ENCODE measurements at regions not wholly inside any gene's neighbourhood (a gene's known extent, or its start where the extent isn't known, plus 50 kb on each side); places are given as distances from the start of the nearest gene placed in this dataset.

DNA sequence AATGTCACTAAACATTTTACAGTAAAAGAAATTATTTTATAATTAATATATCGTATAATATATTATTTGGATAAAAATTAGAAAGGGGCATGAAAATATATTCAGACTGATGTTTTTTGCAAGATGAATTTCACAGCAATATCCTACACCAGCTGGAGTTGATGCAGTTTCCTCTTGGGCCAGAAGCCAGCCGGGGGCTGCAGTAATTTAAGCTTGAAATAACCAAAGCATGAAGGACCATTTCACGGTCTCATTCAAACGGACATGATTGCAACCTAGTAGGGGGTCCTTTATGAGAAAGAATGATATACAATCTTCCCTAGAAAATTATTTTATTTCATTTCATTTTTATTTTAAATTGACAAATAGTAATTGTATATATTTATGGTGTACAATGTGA, 797.2 kb upstream of the PCDH9 start:
- TF ChIP-seq, protein P1, sequence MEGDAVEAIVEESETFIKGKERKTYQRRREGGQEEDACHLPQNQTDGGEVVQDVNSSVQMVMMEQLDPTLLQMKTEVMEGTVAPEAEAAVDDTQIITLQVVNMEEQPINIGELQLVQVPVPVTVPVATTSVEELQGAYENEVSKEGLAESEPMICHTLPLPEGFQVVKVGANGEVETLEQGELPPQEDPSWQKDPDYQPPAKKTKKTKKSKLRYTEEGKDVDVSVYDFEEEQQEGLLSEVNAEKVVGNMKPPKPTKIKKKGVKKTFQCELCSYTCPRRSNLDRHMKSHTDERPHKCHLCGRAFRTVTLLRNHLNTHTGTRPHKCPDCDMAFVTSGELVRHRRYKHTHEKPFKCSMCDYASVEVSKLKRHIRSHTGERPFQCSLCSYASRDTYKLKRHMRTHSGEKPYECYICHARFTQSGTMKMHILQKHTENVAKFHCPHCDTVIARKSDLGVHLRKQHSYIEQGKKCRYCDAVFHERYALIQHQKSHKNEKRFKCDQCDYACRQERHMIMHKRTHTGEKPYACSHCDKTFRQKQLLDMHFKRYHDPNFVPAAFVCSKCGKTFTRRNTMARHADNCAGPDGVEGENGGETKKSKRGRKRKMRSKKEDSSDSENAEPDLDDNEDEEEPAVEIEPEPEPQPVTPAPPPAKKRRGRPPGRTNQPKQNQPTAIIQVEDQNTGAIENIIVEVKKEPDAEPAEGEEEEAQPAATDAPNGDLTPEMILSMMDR (IDR thresholded peaks at IDR 0.05), result no peak
- TF ChIP-seq RNF2 (IDR thresholded peaks at IDR 0.05; ENCODE audit: borderline replicate concordance, low read depth), result no peak
- TF ChIP-seq RFX5 (IDR thresholded peaks at IDR 0.05), result no peak
- TF ChIP-seq JUN (IDR thresholded peaks at IDR 0.05), result no peak
- no peak for TF ChIP-seq KDM5A (IDR thresholded peaks at IDR 0.05)
- TF ChIP-seq, protein P2, sequence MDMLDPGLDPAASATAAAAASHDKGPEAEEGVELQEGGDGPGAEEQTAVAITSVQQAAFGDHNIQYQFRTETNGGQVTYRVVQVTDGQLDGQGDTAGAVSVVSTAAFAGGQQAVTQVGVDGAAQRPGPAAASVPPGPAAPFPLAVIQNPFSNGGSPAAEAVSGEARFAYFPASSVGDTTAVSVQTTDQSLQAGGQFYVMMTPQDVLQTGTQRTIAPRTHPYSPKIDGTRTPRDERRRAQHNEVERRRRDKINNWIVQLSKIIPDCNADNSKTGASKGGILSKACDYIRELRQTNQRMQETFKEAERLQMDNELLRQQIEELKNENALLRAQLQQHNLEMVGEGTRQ (IDR thresholded peaks at IDR 0.05), result no peak
- no peak for TF ChIP-seq RAD21 (conservative IDR thresholded peaks at IDR 0.05 in 1 of 2, IDR thresholded peaks at IDR 0.05 in 1 of 2)
- TF ChIP-seq NR3C1 (IDR thresholded peaks at IDR 0.05), result no peak
- TF ChIP-seq, protein P3, sequence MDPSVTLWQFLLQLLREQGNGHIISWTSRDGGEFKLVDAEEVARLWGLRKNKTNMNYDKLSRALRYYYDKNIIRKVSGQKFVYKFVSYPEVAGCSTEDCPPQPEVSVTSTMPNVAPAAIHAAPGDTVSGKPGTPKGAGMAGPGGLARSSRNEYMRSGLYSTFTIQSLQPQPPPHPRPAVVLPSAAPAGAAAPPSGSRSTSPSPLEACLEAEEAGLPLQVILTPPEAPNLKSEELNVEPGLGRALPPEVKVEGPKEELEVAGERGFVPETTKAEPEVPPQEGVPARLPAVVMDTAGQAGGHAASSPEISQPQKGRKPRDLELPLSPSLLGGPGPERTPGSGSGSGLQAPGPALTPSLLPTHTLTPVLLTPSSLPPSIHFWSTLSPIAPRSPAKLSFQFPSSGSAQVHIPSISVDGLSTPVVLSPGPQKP (IDR thresholded peaks at IDR 0.05; ENCODE audit: low read depth, low read length), result no peak
- TF ChIP-seq, protein P4, sequence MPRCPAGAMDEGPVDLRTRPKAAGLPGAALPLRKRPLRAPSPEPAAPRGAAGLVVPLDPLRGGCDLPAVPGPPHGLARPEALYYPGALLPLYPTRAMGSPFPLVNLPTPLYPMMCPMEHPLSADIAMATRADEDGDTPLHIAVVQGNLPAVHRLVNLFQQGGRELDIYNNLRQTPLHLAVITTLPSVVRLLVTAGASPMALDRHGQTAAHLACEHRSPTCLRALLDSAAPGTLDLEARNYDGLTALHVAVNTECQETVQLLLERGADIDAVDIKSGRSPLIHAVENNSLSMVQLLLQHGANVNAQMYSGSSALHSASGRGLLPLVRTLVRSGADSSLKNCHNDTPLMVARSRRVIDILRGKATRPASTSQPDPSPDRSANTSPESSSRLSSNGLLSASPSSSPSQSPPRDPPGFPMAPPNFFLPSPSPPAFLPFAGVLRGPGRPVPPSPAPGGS (IDR thresholded peaks at IDR 0.05), result no peak
- no peak for TF ChIP-seq MYC (IDR thresholded peaks at IDR 0.05; ENCODE audit: borderline replicate concordance, low read length)
- TF ChIP-seq EP300 (IDR thresholded peaks at IDR 0.05), result no peak
- no peak for TF ChIP-seq CEBPB (IDR thresholded peaks at IDR 0.05)
